ENCODE measurements at regions not wholly inside any gene's neighbourhood (a gene's known extent, or its start where the extent isn't known, plus 50 kb on each side); places are given as distances from the start of the nearest gene placed in this dataset.
"Not testable (repeated sequence)": the region's sequence is repeated elsewhere in the genome, so short reads cannot be mapped to it uniquely, and the experiment has no call there.

DNA sequence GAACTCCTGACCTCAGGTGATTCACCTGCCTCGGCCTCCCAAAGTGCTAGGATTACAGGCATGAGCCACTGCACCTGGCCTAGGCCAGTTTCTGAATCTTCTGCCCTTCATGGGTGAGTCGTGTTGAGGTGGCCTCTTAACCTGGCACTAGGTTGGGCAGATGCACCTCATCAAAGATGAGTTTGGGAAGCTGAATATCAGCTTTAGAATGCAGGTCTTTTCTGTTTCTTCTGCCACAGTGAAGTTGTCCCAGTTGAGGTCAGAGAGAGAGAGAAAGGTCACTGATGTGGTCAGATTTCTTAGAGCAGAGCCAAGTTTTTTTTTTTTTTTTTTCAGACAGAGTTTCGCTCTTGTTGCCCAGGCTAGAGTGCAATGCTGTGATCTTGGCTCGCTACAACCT, 111.3 kb upstream of the WSCD1 start:
- DNase-seq (ENCODE audit: missing footprints), result no peak
- intact Hi-C loops (cut with DNase I), result no loop called here
- ATAC-seq, result no peak

DNA sequence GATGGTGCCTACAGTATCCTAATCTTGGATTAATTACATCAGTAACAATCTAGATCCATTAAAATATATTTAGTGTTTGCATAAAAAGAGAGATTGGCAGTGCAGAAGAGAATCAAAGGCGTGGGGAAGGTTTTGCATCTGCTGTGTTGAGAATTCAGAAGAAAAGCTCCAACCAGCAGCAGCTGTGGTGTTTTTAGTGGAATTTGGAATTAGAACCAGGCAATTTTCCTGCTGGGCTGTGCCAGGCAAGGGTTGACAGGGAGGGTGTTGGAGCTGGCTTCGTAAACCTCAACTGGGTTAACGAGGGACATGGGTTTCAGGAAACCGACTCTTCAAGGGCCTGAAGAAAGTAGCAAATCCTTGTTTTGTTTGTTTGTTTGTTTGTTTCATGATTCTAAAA, 107.8 kb upstream of the WSCD1 start:
- DNase-seq (ENCODE audit: missing footprints) (no peak), ATAC-seq (no peak)
- intact Hi-C loops (cut with DNase I), result no loop called here

DNA sequence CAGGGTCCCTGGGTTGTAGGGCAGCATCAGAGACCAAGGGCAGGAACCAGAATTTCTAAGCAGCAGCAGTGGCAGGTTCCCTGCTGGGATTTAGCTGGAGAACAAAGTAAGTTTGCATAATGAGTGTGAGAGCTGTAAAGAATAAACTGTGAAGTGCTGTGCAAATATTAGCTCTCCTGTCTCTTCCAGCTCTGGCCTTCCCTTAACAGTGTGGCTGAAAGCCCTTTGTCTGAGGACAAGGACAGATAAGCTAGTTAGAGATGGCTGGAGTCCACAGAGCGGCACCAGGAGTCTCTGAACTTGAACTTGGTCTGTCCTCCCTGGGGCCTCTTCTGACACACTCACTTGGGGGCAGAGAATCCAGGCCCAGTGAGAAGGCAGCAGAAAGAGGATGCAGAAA, 98.2 kb upstream of the WSCD1 start:
- intact Hi-C loops (cut with DNase I), result no loop called here
- no peak for DNase-seq (ENCODE audit: missing footprints)
- no peak for ATAC-seq

DNA sequence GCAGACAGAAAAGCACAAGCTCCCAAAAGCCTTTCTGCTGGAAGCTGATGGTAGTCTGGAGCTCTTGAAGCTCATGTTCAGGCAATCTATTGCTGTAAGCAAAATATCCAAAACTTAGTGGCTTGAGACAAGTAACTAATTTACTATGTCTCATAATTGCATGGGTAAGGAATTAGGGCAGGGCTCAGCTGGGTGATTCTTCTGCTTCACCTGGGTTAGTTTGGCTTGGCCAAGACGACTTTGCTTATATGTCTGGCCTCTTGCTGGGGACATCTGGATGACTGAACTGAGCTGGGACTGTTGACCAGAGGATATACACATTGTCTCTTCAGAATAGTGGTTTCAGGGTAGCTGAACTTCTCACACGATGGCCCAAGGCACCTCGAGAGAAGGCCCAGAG, 96.8 kb upstream of the WSCD1 start:
- DNase-seq (ENCODE audit: missing footprints) (no peak), ATAC-seq (no peak)
- intact Hi-C loops (cut with DNase I), result no loop called here

DNA sequence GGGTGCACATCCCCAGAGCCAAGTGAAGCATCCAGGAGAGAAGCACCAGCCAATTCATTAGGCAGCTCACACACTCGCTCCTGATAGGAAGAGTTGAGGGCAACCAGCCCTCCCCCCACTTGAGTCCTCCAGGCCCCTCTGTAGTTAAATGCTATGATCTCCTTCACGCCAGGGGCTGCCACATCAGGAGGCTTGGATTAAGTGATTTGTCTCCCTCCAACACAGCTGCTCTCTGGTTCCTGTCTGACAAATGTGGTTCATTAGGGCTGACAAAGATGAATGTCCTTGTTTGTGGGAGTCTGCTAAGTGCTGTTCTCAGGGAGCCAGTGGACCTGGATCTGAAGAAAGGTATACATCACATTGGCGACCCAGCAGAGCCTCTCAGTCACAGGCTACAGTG, 94.5 kb upstream of the WSCD1 start:
- intact Hi-C loops (cut with DNase I), result no loop called here
- DNase-seq (ENCODE audit: missing footprints) (no peak), ATAC-seq (no peak)

DNA sequence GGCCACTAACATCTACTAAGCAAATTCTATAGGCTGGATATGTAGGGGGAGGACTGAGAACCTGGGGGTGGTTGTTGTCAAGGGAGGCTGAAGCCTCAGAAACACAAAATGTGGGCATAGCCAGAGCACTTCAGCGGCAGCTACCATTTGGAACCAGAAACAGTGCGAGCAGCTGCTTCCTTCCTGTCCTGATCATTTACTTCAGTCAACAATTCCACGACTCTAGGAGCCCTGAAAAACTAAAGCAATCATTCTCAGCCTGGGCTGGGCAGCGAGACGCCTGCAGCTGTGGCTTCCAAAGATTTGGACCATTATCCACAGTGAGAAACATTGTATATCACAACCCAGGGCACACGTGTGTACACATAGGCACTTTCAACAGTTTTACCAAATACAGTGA, 93.9 kb upstream of the WSCD1 start:
- intact Hi-C loops (cut with DNase I), result no loop called here
- ATAC-seq (no peak), DNase-seq (ENCODE audit: missing footprints) (no peak)

DNA sequence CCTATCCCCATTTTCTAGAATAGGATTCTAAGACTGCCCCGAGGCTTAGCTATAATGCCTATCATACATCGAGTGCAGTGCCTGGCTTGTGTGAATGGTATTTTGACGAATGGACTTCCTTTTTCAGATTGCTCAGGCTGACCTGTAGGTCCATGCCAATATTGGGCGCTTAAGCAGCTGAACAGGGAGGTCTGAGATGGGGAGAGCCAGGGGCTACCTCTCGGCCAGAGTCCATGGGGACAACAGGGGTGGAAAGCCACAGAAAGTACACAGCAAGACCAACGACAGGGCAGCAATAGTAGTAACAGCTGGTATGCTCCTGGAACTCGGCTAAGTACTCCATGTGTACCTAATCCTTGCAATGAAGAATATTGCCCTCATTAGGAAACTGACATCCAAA, 91.7 kb upstream of the WSCD1 start:
- DNase-seq (ENCODE audit: missing footprints), result no peak
- intact Hi-C loops (cut with DNase I), result no loop called here
- no peak for ATAC-seq

DNA sequence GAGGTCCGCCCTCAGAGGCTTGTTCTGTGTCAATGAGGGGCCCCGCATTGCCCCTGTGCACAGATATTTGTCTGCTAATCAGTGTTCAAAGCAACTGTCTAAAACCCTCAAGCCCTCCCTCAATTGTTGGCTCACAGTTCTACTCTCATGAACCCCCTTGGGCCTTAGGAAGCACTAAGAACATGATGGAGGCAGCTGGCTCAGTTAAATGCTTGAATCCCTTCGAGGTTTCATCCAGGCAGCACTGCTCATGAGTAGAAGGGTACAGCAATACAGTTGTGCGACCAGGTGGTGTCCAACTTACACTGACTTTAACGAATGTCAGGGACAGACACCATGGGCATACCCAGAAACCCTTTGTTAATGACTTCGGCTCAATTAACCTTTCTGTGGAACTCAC, 89.2 kb upstream of the WSCD1 start:
- no peak for DNase-seq (ENCODE audit: missing footprints)
- intact Hi-C loops (cut with DNase I), result no loop called here
- no peak for ATAC-seq

DNA sequence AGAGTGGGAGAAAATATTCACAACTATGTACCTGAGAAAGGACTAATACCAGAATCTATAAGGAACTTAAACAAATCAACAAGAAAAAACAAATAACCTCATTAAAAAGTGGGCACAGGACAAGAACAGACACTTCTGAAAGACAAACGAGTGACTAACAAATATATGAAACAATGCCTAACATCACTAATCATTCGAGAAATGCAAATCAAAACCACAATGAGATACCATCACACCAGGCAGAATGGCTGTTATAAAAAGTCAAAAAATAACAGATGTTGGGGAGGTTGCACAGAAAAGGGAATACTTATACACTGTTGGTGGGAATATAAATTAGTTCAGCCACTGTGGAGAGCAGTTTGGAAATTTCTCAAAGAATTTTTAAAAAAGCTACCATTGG, 83.5 kb upstream of the WSCD1 start:
- ATAC-seq, result no peak
- no peak for DNase-seq (ENCODE audit: missing footprints)
- intact Hi-C loops (cut with DNase I), result no loop called here

DNA sequence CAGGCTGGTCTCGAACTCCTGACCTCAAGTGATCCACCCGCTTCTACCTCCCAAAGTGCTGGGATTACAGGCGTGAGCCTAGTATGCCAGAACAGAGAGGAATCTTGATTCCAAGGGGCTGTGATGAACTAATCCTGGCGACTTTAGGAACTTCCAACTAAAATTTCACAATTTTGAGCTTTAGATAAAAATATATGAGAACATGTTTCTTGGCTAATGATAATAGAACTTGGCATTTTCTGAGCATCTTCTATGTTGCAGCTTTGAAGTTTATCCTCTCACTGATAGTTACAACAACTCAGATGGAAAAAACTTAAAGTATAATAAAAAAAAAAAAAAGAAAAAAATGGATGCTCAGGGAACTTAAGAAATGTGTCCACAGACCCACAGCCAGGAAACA, 69.8 kb upstream of the WSCD1 start:
- ATAC-seq, result no peak
- intact Hi-C loops (cut with DNase I), result no loop called here
- no peak for DNase-seq (ENCODE audit: missing footprints)

DNA sequence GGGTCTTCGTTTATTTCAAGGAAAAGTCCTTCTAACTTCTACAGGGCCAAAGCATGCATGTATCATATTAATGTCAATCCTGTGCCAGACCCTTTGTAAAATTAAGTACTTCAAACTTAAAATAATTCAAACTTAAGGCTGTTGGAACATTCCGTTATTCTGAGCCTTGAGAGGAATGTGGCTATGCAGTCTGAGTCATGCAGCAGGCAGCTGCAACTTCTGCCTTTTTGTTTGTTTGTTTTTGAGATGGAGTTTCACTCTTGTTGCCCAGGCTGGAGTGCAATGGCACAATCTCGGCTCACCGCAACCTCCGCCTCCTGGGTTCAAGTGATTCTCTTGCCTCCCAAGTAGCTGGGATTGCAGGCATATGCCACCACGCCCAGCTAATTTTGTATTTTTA, 67.0 kb upstream of the WSCD1 start:
- intact Hi-C loops (cut with DNase I); DNase-seq (ENCODE audit: missing footprints); ATAC-seq: not testable (repeated sequence)

DNA sequence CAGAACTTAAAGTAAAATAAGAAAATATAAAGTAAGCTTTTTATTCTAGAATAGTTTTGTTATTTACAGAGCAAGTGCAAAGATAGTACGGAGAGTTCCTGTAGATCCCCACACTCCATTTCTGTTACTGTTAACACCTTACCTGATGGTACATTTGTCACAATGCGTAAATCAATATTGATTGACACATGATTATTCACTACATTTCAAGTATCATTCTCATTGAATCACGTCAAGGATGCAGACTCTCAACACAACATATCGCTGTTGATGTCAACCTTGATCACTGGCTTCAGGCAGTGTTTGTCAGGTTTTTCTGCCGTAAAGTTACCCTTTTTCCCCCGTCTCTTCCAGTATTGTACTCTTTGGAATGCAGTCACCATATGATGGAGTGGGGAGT, 64.2 kb upstream of the WSCD1 start:
- DNase-seq (ENCODE audit: missing footprints) (no peak), ATAC-seq (no peak)
- intact Hi-C loops (cut with DNase I), result no loop called here

DNA sequence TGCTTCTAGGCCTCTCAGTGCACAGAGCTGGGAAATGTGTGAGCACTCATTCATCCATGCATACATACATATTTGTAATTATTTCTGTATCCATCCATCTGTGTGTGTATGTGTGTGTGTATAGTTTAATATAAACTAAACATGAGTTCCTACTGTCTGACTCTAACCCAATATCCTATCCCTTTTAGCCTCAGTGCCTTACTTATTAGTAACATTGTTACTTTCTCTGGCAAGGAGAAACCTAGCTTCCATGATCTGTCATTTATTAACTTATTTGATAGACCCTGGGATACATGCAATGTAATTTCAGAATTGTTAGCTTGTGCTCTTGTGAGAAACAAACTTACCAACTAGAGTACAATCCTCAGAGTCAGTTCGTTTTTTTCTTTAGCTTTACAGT, 59.0 kb upstream of the WSCD1 start:
- intact Hi-C loops (cut with DNase I), result no loop called here
- ATAC-seq (no peak), DNase-seq (ENCODE audit: missing footprints) (no peak)

DNA sequence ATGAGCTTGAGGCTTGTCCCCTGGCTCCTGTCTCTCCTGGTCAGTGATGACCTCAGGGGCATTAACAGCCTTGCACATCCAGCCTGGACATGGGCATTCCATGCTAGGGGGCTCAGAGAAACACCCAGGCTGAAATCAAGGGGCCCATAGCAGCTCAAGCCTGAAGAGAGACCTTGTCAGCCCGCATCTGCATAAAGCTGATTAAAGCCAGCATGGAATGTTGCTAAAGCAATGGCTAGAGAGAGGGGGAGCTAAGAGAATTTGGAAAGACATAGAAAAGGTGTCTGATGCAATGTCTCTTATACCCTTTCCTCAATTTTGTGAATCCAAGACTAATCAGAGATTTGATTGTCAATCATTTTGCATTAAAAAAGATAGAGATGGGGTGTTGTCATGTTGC, 51.4 kb upstream of the WSCD1 start:
- ATAC-seq (no peak), DNase-seq (ENCODE audit: missing footprints) (no peak)
- intact Hi-C loops (cut with DNase I), result no loop called here

DNA sequence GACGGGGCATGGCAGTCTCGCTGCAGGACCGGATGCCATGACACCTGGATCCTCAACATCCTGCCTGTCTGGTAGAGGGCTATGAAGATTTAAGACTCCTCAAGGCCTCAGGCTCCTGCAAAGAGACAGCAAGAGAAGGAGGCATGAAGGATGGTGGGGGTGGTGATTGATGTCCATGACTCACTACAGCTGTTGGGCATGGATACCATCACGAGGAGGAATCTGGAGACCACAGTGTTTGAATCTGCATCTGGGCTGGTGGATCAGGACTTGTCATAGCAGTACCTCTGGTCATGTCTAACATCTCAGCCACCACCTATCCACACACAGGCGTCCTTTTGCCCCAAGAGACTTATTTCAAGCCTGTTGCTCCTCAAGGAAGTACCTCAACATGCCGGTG, 50.2 kb upstream of the WSCD1 start:
- intact Hi-C loops (cut with DNase I), result no loop called here
- no peak for ATAC-seq
- no peak for DNase-seq (ENCODE audit: missing footprints)

DNA sequence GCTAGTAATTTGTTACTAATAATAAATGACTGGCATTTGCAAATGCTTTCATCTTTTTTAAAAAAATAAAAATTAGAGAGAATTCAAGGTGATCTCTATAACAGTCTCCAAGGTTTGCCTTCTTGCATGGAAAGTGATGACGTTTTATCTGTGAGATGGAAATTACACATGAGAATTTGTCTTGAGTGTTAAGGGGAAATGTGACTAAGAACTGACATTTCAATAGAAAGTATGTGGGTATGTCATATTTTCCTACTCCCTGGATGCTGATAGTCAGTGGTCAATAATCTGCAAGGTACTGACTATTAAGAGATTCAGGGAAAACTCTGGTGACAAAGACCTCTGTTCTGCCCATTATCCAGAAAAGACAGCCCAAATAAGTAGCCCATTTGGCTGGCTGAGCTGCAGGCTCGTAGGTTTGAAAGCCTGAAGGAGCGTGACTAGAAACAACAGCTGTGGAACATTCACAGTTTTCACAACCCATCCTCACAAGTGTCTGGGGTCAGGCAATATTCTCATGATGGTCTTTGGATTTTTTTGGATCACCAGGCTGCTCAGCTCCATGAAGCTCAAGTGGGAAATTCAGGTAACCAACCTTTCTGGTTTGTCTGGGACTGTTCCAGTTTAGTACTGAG, 49.7 kb upstream of the WSCD1 start:
- no peak for ATAC-seq
- intact Hi-C loops (cut with DNase I), result no loop called here

More for the DNA sequence above, 49.7 kb upstream of the WSCD1 start:
- no peak for DNase-seq (ENCODE audit: missing footprints)
